ENCODE measurements at regions not wholly inside any gene's neighbourhood (a gene's known extent, or its start where the extent isn't known, plus 50 kb on each side); places are given as distances from the start of the nearest gene placed in this dataset.

GRCh38 chr14:38930898-38931297 is 172.1 kb downstream of the SEC23A start (continued):
- TF ChIP-seq ZBTB43 (CRISPR knock-in tag; IDR thresholded peaks at IDR 0.05) (no peak), ZNF671 (CRISPR knock-in tag; IDR thresholded peaks at IDR 0.05) (no peak), TP53 (CRISPR knock-in tag; IDR thresholded peaks at IDR 0.05) (no peak), ARID4B (CRISPR knock-in tag; IDR thresholded peaks at IDR 0.05; ENCODE audit: borderline replicate concordance) (no peak), ZNF219 (CRISPR knock-in tag; IDR thresholded peaks at IDR 0.05; ENCODE audit: borderline replicate concordance) (no peak), CBFB (CRISPR knock-in tag; IDR thresholded peaks at IDR 0.05; ENCODE audit: low read depth) (no peak), ZNF281 (CRISPR knock-in tag; IDR thresholded peaks at IDR 0.05) (no peak), TEAD4 (CRISPR knock-in tag; IDR thresholded peaks at IDR 0.05) (no peak)

GRCh38 chr14:38930022-38930421 is 173.0 kb downstream of the SEC23A start:
- Mint-ChIP-seq H3K9me3 (peaks cover 27% of the 10 kb centered on the region), H3K4me3 (no peak overlapping the region), H3K4me1 (peaks cover 15% of the 10 kb centered on the region), H3K36me3 (no peaks in the 10 kb centered on the region), H3K27me3 (ENCODE audit: low read depth) (peaks cover 5% of the 10 kb centered on the region), H3K27ac (no peak overlapping the region)
- ChIA-PET POLR2A (no interaction called here), CTCF (no interaction called here)
- DNase-seq (ENCODE audit: low spot score) (no peak), ATAC-seq (no peak)
- TF ChIP-seq E2F4 (CRISPR knock-in tag; IDR thresholded peaks at IDR 0.05; ENCODE audit: borderline replicate concordance, low read depth), result no peak
- TF ChIP-seq E2F1 (CRISPR knock-in tag; IDR thresholded peaks at IDR 0.05), result no peak
- no peak for TF ChIP-seq RORB (CRISPR knock-in tag; IDR thresholded peaks at IDR 0.05)
- TF ChIP-seq ZMAT4 (CRISPR knock-in tag; IDR thresholded peaks at IDR 0.05), result no peak
- TF ChIP-seq ELF4 (CRISPR knock-in tag; IDR thresholded peaks at IDR 0.05; ENCODE audit: low read depth), result no peak

Data from WTC11 (cell line).